Adipocyte (in vitro differentiated cells): ENCODE measurements at regions not wholly inside any gene's neighbourhood (a gene's known extent, or its start where the extent isn't known, plus 50 kb on each side); places are given as distances from the start of the nearest gene placed in this dataset.

Experiments
- DNase-seq: peaks from one replicate; pipeline ENCODE4 v3.0.0-alpha.2; 2015; ENCODE audit warnings: low read depth
- H3K27me3 ChIP-seq: replicated peaks from 2 replicates; pipeline ENCODE4 v1.7.0; 2013; ENCODE audit warnings: mild to moderate bottlenecking, low read length, moderate library complexity; ENCODE audit not compliant: control insufficient read depth, insufficient read depth
- H3K36me3 ChIP-seq: 2 replicates; pipeline ENCODE4 v1.7.0; 2013; ENCODE audit warnings: low read length, mild to moderate bottlenecking, moderate library complexity; ENCODE audit not compliant: control insufficient read depth, insufficient read depth, severe bottlenecking
- H3K4me1 ChIP-seq: 2 replicates; pipeline ENCODE4 v1.7.0; 2013; ENCODE audit warnings: mild to moderate bottlenecking, low read length, moderate library complexity; ENCODE audit not compliant: control insufficient read depth, insufficient read depth
- H3K4me3 ChIP-seq: 2 replicates; pipeline ENCODE4 v1.7.0; 2013; ENCODE audit warnings: mild to moderate bottlenecking, low read length, moderate library complexity
- H3K9ac ChIP-seq: 2 replicates; pipeline ENCODE4 v1.7.0; 2013; ENCODE audit warnings: mild to moderate bottlenecking, low read length, moderate library complexity
- H3K9me3 ChIP-seq: 2 replicates; pipeline ENCODE4 v1.7.0; 2013; ENCODE audit warnings: mild to moderate bottlenecking, low read length, moderate library complexity; ENCODE audit not compliant: control insufficient read depth

DNA sequence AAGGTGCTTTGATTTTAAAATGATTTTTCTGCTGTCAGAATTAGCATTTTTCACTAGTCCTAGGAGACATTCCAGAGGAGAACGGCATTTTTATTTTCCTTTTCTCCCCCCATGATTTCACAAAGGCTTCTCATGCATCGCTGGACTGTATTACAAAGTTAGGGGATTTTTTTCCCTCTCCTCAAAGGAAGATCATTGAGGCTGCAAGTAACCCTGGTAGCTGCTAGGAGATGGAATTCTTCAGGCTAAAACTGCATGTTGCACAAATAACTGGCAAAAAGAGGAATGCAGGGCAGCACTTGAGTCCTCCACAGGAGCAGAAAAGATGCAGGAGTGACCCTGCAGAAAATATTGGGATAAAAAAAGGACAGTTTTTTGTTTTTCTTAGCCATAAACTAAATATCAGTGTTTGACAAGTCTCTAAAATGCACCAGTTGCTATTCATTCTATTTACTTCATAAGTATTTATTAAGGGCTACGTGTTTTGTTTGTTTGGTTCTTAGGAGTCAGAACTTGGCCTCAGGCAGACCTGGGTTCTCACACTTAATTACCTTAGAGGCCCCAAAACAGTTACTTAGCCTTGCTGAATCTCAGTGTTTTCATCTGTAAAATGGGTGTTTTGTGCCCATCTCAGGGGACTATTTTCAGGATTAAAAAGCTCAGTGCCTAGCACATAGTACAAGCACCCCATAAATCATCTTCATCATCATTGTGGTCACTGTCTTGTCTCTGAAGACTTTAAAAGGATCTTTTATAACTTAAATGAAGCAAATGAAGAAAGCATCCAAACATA is 144.5 kb upstream of the ID4 start:
- peak; percentile 2 for DNase-seq
- Histone ChIP-seq H3K9me3 (no peaks in the 10 kb centered on the region), H3K9ac (no peak overlapping the region), H3K4me3 (no peak overlapping the region), H3K27me3 (peaks cover 18% of the 10 kb centered on the region), H3K4me1 (no peaks in the 10 kb centered on the region), H3K36me3 (no peaks in the 10 kb centered on the region)

DNA sequence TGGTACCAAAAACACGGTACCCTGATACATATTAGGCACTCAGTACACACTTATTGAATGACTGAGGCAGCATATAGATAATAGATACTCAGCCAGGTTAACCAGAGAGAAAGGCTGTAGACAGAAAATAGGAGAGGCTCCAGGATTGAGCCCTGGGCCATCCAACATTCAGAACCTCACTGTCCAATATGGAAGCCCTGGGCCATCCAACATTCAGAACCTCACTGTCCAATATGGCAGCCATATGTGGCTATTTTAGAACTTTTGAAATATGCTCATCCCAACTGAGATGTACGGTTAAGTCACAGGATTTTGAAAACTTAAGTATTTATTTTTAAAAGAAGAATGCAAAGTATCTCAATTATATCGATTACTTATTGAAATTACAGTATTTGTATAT is 142.5 kb upstream of the ID4 start:
- H3K4me1 ChIP-seq = no peaks in the 10 kb centered on the region
- peaks cover 18% of the 10 kb centered on the region for H3K27me3 ChIP-seq
- H3K36me3 ChIP-seq = no peaks in the 10 kb centered on the region
- no peak for DNase-seq
- no peak overlapping the region for H3K9ac ChIP-seq
- H3K4me3 ChIP-seq = no peak overlapping the region
- H3K9me3 ChIP-seq = no peaks in the 10 kb centered on the region

- Histone ChIP-seq H3K4me1 (no peaks in the 10 kb centered on the region), H3K27me3 (no peaks in the 10 kb centered on the region), H3K9me3 (no peaks in the 10 kb centered on the region), H3K36me3 (no peaks in the 10 kb centered on the region), H3K9ac (no peak overlapping the region), H3K4me3 (no peak overlapping the region)
- DNase-seq = peak; percentile 41
These were observed 139.4 kb upstream of the ID4 start for GRCh38 chr6:19697744-19698290.

DNA sequence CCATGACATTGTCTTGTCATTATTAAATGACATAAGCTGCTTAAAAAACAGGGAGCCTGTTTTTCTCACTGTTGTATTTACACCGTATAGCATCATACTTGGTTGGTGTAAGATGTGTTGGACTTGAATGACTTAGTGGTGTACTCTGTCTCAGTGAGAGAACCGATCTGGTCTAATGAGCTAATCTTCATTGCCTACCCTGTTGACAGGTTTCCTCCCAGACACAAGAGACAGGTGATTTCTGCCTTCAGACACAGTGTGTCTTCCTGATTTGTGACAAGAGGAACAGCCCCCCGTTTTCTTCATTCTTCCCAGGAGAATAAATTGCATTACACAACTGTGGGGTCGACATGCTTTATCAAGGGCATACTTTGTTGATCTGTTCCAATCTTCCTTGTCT is 137.2 kb upstream of the ID4 start:
- H3K4me3 ChIP-seq = no peak overlapping the region
- H3K9me3 ChIP-seq = no peaks in the 10 kb centered on the region
- H3K4me1 ChIP-seq = no peaks in the 10 kb centered on the region
- H3K27me3 ChIP-seq = no peaks in the 10 kb centered on the region
- no peak overlapping the region for H3K9ac ChIP-seq
- no peak for DNase-seq
- no peaks in the 10 kb centered on the region for H3K36me3 ChIP-seq

DNA sequence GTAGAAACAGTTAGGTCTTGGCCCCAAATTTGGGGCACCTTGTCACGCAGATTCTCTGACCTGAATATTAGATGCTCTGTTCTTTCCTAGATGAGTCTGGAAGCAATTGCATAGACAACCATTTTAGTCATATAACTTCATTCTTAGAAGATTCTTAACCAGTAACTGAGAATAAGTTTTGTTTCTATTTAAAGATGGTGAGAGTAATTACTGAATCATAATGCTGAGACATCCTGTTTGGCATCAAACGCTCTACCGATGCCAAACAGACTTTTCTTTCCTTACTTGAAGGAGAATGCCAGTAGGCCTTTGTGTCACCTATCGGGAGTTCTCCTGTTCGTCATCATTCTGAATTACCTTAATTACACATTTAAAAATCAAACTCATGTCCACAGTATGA is 131.6 kb upstream of the ID4 start:
- no peaks in the 10 kb centered on the region for H3K4me1 ChIP-seq
- H3K27me3 ChIP-seq = no peaks in the 10 kb centered on the region
- no peaks in the 10 kb centered on the region for H3K9me3 ChIP-seq
- H3K4me3 ChIP-seq = no peak overlapping the region
- no peak overlapping the region for H3K9ac ChIP-seq
- H3K36me3 ChIP-seq = no peaks in the 10 kb centered on the region
- DNase-seq = no peak

DNA sequence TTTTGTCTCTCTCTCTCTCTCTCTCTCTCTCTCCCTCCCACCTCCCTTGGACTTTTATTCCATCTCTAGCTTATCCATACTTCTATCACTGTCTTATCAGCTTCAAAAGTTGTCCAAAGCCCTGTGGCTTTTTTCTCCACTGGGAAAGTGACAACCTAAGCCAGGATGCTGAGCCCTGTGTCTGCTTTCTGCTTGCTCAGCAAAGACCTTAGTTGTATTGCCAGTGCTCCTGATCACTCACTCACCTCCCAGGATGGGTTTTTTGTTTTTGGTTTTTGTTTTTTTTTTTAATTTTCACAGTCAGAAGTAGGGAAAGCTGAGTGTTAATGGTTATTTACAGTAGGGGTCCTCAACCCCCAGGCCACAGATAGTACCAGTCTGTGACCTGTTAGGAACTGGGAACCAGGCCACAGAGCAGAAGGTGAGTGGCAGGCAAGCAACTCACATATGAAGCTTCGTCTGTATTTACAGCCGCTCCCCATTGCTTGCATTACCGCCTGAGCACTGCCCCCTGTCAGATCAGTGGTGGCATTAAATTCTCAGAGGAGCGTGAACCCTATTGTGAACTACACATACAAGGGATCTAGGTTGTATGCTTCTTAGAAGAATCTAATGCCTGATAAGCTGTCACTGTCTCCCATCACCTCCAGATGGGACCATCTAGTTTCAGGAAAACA is 125.0 kb upstream of the ID4 start:
- no peak for DNase-seq
- Histone ChIP-seq H3K9me3 (no peaks in the 10 kb centered on the region), H3K27me3 (no peaks in the 10 kb centered on the region), H3K36me3 (no peaks in the 10 kb centered on the region), H3K4me3 (no peak overlapping the region), H3K4me1 (peaks cover 4% of the 10 kb centered on the region), H3K9ac (no peak overlapping the region)

DNA sequence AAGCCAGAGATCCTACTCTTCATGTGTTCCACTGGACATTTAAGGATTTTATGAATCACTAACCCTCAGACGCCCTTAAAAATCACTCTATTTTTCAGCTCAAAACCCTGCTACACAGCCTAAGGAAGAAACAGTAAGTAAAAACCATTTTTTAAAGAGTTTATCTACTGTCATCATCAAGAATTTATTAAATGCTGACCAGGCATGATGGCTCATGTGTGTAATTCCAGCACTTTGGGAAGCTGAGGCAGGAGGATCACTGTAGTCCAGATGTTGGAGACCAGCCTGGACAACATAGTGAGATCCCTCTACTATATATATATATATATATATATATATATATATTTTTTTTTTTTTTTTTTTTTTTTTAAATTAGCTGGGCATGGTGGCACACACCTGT is 124.2 kb upstream of the ID4 start:
- no peak overlapping the region for H3K4me3 ChIP-seq
- no peak overlapping the region for H3K9ac ChIP-seq
- peaks cover 4% of the 10 kb centered on the region for H3K4me1 ChIP-seq
- no peaks in the 10 kb centered on the region for H3K27me3 ChIP-seq
- no peak for DNase-seq
- no peaks in the 10 kb centered on the region for H3K36me3 ChIP-seq
- H3K9me3 ChIP-seq = no peaks in the 10 kb centered on the region

- Histone ChIP-seq H3K9me3 (no peaks in the 10 kb centered on the region), H3K9ac (no peak overlapping the region), H3K27me3 (no peaks in the 10 kb centered on the region), H3K4me3 (no peak overlapping the region), H3K4me1 (peaks cover 4% of the 10 kb centered on the region), H3K36me3 (no peaks in the 10 kb centered on the region)
- DNase-seq = no peak
These were observed 123.8 kb upstream of the ID4 start for GRCh38 chr6:19713411-19713810.

- Histone ChIP-seq H3K4me1 (peaks cover 4% of the 10 kb centered on the region), H3K9me3 (no peaks in the 10 kb centered on the region), H3K9ac (no peak overlapping the region), H3K27me3 (no peaks in the 10 kb centered on the region), H3K4me3 (no peak overlapping the region), H3K36me3 (no peaks in the 10 kb centered on the region)
- no peak for DNase-seq
These were observed 123.2 kb upstream of the ID4 start for GRCh38 chr6:19713984-19714383.

DNA sequence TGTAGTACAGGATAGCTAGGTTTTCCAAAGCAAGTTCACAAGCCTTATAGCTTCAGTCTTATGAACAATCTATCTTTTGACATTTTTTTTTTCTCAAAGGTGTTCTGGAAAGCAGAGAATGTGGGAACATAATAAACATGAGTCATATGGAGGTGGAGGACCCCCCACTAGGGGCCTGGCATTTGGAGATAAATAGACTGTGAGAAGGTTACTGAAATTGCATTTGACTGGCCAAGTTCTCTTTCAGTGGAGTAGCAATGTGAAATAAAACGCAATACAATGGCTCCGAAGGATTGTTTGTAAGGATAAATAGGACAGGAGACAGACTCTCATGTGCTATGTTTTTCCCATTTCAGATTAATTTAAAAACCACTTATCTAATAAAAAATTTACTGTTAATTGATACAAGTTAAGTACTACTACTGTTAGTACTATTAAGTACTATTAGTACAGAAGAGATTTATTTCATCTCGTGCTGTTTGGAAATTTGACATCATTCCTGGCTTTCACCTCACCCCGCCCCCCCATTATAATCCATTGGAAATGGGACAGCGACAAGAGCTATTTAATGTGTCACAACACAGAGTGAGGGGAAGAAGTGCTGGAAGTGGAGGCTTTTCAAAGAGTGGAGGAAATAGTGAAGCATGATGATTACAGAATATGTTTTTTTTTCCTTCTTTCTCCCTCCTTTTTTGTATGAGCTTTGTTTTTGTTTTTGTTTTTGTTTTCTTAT is 122.6 kb upstream of the ID4 start:
- no peak overlapping the region for H3K4me3 ChIP-seq
- DNase-seq = no peak

GRCh38 chr6:19715167-19715551 is 122.0 kb upstream of the ID4 start:
- Histone ChIP-seq H3K9me3 (no peaks in the 10 kb centered on the region), H3K27me3 (no peaks in the 10 kb centered on the region), H3K36me3 (no peaks in the 10 kb centered on the region), H3K4me3 (no peak overlapping the region), H3K9ac (no peak overlapping the region), H3K4me1 (peaks cover 11% of the 10 kb centered on the region)
- DNase-seq = no peak

More for the DNA sequence above, 122.6 kb upstream of the ID4 start:
- Histone ChIP-seq H3K27me3 (no peaks in the 10 kb centered on the region), H3K9ac (no peak overlapping the region), H3K9me3 (no peaks in the 10 kb centered on the region), H3K36me3 (no peaks in the 10 kb centered on the region), H3K4me1 (peaks cover 5% of the 10 kb centered on the region)
